Glomerular visceral epithelial cell (primary cell): ENCODE measurements at regions not wholly inside any gene's neighbourhood (a gene's known extent, or its start where the extent isn't known, plus 50 kb on each side); places are given as distances from the start of the nearest gene placed in this dataset.

Experiments
- DNase-seq: peaks from one replicate; pipeline ENCODE4 v3.0.0-alpha.2; 2016; ENCODE audit errors: extremely low spot score

- DNase-seq: no peak
Measured at GRCh38 chr15:101551696-101552591, 62.4 kb upstream of the PCSK6 start.

GRCh38 chr15:101550124-101550523 lies 60.6 kb upstream of the PCSK6 start:
- no peak for DNase-seq

- DNase-seq: no peak
Measured at GRCh38 chr15:101549647-101550046, 60.1 kb upstream of the PCSK6 start.

- DNase-seq: no peak
Measured at GRCh38 chr15:101547737-101548136, 58.2 kb upstream of the PCSK6 start.

GRCh38 chr15:101545548-101546505 lies 56.3 kb upstream of the PCSK6 start:
- DNase-seq: no peak

- no peak for DNase-seq
Measured at GRCh38 chr15:101544613-101544945, 55.1 kb upstream of the PCSK6 start.

- DNase-seq: no peak
Measured at GRCh38 chr15:101543926-101544612, 54.6 kb upstream of the PCSK6 start.

GRCh38 chr15:101543431-101543830 lies 53.9 kb upstream of the PCSK6 start:
- no peak for DNase-seq

- DNase-seq: no peak
Measured at GRCh38 chr15:101543026-101543390, 53.5 kb upstream of the PCSK6 start.

- peak; percentile 7 for DNase-seq
Measured at GRCh38 chr15:101542306-101543025, 53.0 kb upstream of the PCSK6 start.

- no peak for DNase-seq
Measured at GRCh38 chr15:101541501-101542292, 52.2 kb upstream of the PCSK6 start.

- no peak for DNase-seq
Measured at GRCh38 chr15:101540480-101541239, 51.2 kb upstream of the PCSK6 start.

GRCh38 chr15:101539930-101540329 lies 50.4 kb upstream of the PCSK6 start:
- no peak for DNase-seq

GRCh38 chr15:101539492-101539891 lies 50.0 kb upstream of the PCSK6 start:
- no peak for DNase-seq
